ENCODE measurements at regions not wholly inside any gene's neighbourhood (a gene's known extent, or its start where the extent isn't known, plus 50 kb on each side); places are given as distances from the start of the nearest gene placed in this dataset.
"Not testable (repeated sequence)": the region's sequence is repeated elsewhere in the genome, so short reads cannot be mapped to it uniquely, and the experiment has no call there.

DNA sequence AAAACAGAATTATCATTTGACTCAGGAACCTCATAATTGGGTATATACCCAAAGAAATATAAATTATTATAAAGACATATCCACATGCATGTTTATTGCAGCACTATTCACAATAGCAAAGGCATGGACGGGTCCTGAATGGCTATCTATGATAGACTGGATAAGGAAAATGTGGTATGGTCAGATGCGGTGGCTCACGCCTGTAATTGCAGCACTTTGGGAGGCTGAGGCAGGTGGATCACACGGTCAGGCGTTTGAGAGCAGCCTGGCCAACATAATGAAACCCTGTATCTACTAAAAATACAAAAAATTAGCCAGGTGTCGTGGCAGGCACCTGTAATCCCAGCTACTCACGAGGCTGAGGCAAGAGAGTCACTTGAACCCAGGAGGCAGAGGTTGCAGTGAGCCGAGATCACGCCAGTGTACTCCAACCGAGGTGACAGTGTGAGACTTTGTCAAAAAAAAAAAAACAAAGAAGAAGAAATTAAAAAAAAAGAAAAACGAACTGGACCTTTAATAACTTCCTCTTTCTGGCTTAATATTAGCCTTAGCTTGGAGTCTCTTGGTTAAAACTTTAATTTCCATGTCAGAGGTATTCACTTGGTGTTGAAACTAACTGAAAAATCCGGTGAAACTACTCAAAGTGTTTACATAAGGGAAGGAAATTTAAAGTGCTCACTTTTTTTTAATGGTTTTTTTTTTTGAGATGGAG lies 104.4 kb downstream of the ZNF486 start:
- Mint-ChIP-seq H3K27me3 (ENCODE audit: unreplicated experiment) (no peaks in the 10 kb centered on the region), H3K27ac (ENCODE audit: unreplicated experiment) (no peak overlapping the region), H3K36me3 (ENCODE audit: unreplicated experiment) (no peaks in the 10 kb centered on the region), H3K4me3 (ENCODE audit: unreplicated experiment) (no peak overlapping the region), H3K4me1 (ENCODE audit: unreplicated experiment) (no peaks in the 10 kb centered on the region), H3K9me3 (ENCODE audit: unreplicated experiment) (peaks cover 20% of the 10 kb centered on the region)
- no peak for DNase-seq (ENCODE audit: extremely low spot score, unreplicated experiment)
- TF ChIP-seq, protein P1, sequence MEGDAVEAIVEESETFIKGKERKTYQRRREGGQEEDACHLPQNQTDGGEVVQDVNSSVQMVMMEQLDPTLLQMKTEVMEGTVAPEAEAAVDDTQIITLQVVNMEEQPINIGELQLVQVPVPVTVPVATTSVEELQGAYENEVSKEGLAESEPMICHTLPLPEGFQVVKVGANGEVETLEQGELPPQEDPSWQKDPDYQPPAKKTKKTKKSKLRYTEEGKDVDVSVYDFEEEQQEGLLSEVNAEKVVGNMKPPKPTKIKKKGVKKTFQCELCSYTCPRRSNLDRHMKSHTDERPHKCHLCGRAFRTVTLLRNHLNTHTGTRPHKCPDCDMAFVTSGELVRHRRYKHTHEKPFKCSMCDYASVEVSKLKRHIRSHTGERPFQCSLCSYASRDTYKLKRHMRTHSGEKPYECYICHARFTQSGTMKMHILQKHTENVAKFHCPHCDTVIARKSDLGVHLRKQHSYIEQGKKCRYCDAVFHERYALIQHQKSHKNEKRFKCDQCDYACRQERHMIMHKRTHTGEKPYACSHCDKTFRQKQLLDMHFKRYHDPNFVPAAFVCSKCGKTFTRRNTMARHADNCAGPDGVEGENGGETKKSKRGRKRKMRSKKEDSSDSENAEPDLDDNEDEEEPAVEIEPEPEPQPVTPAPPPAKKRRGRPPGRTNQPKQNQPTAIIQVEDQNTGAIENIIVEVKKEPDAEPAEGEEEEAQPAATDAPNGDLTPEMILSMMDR (IDR thresholded peaks at IDR 0.05) = no peak

DNA sequence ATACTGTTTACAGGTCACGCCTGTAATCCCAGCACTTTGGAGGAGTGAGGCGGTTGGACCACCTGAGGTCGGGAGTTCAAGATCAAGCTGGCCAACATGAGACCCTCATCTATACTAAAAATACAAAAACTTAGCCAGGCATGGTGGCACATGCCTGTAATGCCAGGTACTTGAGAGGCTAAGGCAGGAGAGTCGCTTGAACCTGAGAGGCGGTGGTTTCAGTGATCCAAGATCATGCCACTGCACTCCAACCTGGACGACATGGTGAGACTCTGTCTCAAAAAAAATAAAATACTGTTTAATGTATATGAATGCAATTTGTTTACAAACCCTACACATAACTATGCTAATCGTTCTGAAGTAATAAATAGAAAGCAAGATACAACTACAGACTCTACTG lies 102.4 kb downstream of the ZNF486 start:
- H3K27ac Mint-ChIP-seq (ENCODE audit: unreplicated experiment) = no peak overlapping the region
- peaks cover 26% of the 10 kb centered on the region for H3K9me3 Mint-ChIP-seq (ENCODE audit: unreplicated experiment)
- no peak overlapping the region for H3K4me3 Mint-ChIP-seq (ENCODE audit: unreplicated experiment)

DNA sequence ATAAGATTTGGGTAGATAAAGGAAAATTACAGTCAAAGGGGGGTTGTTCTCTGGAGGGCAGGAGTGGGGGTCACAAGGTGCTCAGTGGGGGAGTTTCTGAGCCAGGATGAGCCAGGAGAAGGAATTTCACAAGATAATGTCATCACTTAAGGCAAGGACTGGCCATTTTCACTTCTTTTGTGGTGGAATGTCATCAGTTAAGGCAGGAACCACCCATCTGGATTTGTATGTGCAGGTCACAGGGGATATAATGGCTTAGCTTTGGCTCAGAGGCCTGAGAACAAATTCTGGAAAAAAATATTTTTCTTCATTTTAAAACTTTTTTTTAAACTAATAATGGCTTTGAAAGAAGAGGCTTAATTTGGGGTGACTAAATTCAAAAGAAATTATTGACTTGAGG lies 94.5 kb downstream of the ZNF486 start:
- H3K4me1 Mint-ChIP-seq (ENCODE audit: unreplicated experiment); H3K27me3 Mint-ChIP-seq (ENCODE audit: unreplicated experiment); H3K4me3 Mint-ChIP-seq (ENCODE audit: unreplicated experiment); H3K27ac Mint-ChIP-seq (ENCODE audit: unreplicated experiment); H3K36me3 Mint-ChIP-seq (ENCODE audit: unreplicated experiment); DNase-seq (ENCODE audit: extremely low spot score, unreplicated experiment): not testable (repeated sequence)
- peaks cover 34% of the 10 kb centered on the region for H3K9me3 Mint-ChIP-seq (ENCODE audit: unreplicated experiment)

More for the DNA sequence above, 102.4 kb downstream of the ZNF486 start:
- no peak for DNase-seq (ENCODE audit: extremely low spot score, unreplicated experiment)
- Mint-ChIP-seq H3K36me3 (ENCODE audit: unreplicated experiment) (no peaks in the 10 kb centered on the region), H3K27me3 (ENCODE audit: unreplicated experiment) (no peaks in the 10 kb centered on the region), H3K4me1 (ENCODE audit: unreplicated experiment) (no peaks in the 10 kb centered on the region)
- TF ChIP-seq, protein P1 (IDR thresholded peaks at IDR 0.05) = no peak

DNA sequence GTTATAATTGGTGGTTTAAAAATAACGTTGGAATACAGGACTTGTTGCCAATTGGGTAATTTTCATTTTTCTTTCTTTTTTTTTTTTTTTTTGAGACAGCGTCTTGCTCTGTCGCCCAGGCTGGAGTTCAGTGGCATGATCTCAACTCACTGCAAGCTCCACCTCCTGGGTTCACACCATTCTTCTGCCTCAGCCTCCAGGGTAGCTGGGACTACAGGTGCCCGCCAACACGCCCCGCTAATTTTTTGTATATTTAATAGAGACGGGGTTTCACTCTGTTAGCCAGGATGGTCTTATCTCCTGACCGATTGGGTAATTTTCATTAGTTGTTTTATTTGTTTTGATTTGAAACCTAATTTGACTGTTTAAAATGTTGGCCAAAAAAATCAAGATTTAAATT lies 93.7 kb downstream of the ZNF486 start:
- DNase-seq (ENCODE audit: extremely low spot score, unreplicated experiment); H3K27me3 Mint-ChIP-seq (ENCODE audit: unreplicated experiment); H3K27ac Mint-ChIP-seq (ENCODE audit: unreplicated experiment); H3K4me1 Mint-ChIP-seq (ENCODE audit: unreplicated experiment); H3K4me3 Mint-ChIP-seq (ENCODE audit: unreplicated experiment); H3K36me3 Mint-ChIP-seq (ENCODE audit: unreplicated experiment): not testable (repeated sequence)
- H3K9me3 Mint-ChIP-seq (ENCODE audit: unreplicated experiment) = peaks cover 39% of the 10 kb centered on the region

DNA sequence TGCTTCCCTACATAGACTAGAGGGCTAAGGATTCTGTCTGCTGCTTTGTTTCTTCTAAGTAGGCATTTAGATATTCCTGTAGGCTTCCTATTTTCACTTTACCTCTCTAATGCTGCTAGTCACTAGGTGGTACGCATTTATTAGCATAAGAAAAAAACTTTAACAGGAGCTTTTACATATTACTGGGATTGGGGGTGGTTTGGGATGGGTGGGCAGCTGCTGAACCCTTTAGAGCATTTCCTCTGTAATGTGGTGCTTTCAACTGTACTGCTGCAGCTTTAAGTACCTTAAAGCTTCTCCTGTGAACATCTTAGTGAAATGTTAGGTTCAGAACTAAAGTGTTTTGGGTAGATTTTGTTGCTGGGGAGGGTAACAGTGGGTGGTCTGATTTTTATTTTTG lies 92.6 kb downstream of the ZNF486 start:
- Mint-ChIP-seq H3K4me1 (ENCODE audit: unreplicated experiment) (no peaks in the 10 kb centered on the region), H3K36me3 (ENCODE audit: unreplicated experiment) (peaks cover 2% of the 10 kb centered on the region), H3K9me3 (ENCODE audit: unreplicated experiment) (peaks cover 36% of the 10 kb centered on the region), H3K27me3 (ENCODE audit: unreplicated experiment) (no peaks in the 10 kb centered on the region), H3K4me3 (ENCODE audit: unreplicated experiment) (no peak overlapping the region), H3K27ac (ENCODE audit: unreplicated experiment) (no peak overlapping the region)
- DNase-seq (ENCODE audit: extremely low spot score, unreplicated experiment) = no peak
- TF ChIP-seq, protein P1 (IDR thresholded peaks at IDR 0.05) = no peak

DNA sequence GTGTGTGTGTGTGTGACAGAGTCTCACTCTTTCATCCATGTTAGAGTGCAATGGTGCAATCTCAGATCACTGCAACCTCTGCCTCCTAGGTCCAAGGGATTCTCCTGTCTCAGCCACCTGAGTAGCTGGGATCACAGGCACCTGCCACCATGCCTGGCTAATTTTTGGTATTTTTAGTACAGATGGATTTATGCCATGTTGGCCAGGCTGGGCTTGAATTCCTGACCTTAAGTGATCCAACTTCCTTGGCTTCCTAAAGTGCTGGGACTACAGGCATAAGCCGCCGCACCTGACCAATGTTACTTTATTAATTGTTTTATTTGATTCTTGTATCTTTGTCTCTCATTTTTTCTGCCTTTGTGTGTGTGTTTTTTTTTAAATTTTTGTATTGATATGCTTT lies 89.6 kb downstream of the ZNF486 start:
- H3K36me3 Mint-ChIP-seq (ENCODE audit: unreplicated experiment) = peaks cover 2% of the 10 kb centered on the region
- H3K4me1 Mint-ChIP-seq (ENCODE audit: unreplicated experiment) = no peaks in the 10 kb centered on the region
- no peak for DNase-seq (ENCODE audit: extremely low spot score, unreplicated experiment)
- TF ChIP-seq, protein P1 (IDR thresholded peaks at IDR 0.05) = no peak
- no peaks in the 10 kb centered on the region for H3K27me3 Mint-ChIP-seq (ENCODE audit: unreplicated experiment)
- H3K4me3 Mint-ChIP-seq (ENCODE audit: unreplicated experiment) = no peak overlapping the region
- peaks cover 33% of the 10 kb centered on the region for H3K9me3 Mint-ChIP-seq (ENCODE audit: unreplicated experiment)
- no peak overlapping the region for H3K27ac Mint-ChIP-seq (ENCODE audit: unreplicated experiment)

All from osteocyte (in vitro differentiated cells).